ENCODE measurements at regions not wholly inside any gene's neighbourhood (a gene's known extent, or its start where the extent isn't known, plus 50 kb on each side); places are given as distances from the start of the nearest gene placed in this dataset.

- H3K4me2 ChIP-seq: no peak overlapping the region
- H3K36me3 ChIP-seq (replicated peaks; ENCODE audit: insufficient read depth, low read depth): no peaks in the 10 kb centered on the region
- H3K9me3 ChIP-seq (ENCODE audit: low read depth): no peaks in the 10 kb centered on the region
- no peaks in the 10 kb centered on the region for H3K9me2 ChIP-seq (replicated peaks; ENCODE audit: insufficient read depth)
- no peak for DNase-seq (ENCODE audit: low spot score)
- no peaks in the 10 kb centered on the region for H3K27me3 ChIP-seq
- no peak for TF ChIP-seq EZH2 (IDR thresholded peaks at IDR 0.05; ENCODE audit: borderline replicate concordance)
- no peak for TF ChIP-seq EZH2phosphoT487 (IDR thresholded peaks at IDR 0.05; ENCODE audit: low read depth, severe bottlenecking, unreplicated experiment)
- TF ChIP-seq CTCF (IDR thresholded peaks at IDR 0.05; ENCODE audit: poor library complexity): no peak
- no peak overlapping the region for H3K4me3 ChIP-seq
- 75% methylated on average over 3 of the region's 3 CpGs for WGBS (ENCODE audit: low lambda C conversion rate, missing lambda C conversion rate)
- no peaks in the 10 kb centered on the region for H4K20me1 ChIP-seq (ENCODE audit: insufficient read depth, poor library complexity, severe bottlenecking)
- H3K27ac ChIP-seq: no peak overlapping the region
- no peaks in the 10 kb centered on the region for H3K79me2 ChIP-seq
- no peak overlapping the region for H2AFZ ChIP-seq
- no peaks in the 10 kb centered on the region for H3K4me1 ChIP-seq (ENCODE audit: insufficient read depth)
Measured at GRCh38 chr15:96896766-96897165, 566.3 kb downstream of the NR2F2 start.

DNA sequence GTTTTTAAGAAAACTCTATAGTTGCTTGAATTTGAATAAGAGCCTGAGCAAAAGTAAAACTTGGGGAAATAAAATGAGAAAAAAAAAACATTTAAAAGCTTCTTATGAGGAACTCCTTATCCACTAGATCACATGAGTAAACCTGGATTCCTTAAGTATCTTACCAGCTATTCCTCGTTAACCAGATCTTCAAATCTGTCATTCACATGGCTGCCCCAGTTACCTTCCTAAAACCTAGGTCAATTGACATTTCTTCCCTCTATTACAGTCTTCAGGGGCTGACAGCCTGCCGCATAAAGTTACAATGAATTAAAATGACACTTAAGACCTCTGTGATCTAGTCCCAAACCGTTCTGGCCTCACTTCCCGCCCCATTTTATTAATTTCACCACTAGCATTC lies 583.6 kb downstream of the NR2F2 start:
- no peaks in the 10 kb centered on the region for H3K9me2 ChIP-seq (replicated peaks; ENCODE audit: insufficient read depth)
- no peak overlapping the region for H3K4me3 ChIP-seq
- H3K27ac ChIP-seq: no peak overlapping the region
- TF ChIP-seq EZH2 (IDR thresholded peaks at IDR 0.05; ENCODE audit: borderline replicate concordance) (no peak), CTCF (IDR thresholded peaks at IDR 0.05; ENCODE audit: poor library complexity) (no peak), EZH2phosphoT487 (IDR thresholded peaks at IDR 0.05; ENCODE audit: low read depth, severe bottlenecking, unreplicated experiment) (no peak)
- H3K36me3 ChIP-seq (replicated peaks; ENCODE audit: insufficient read depth, low read depth): no peaks in the 10 kb centered on the region
- H3K27me3 ChIP-seq: no peaks in the 10 kb centered on the region
- no peak for DNase-seq (ENCODE audit: low spot score)
- no peaks in the 10 kb centered on the region for H3K79me2 ChIP-seq
- H3K4me2 ChIP-seq: no peak overlapping the region
- H2AFZ ChIP-seq: no peak overlapping the region
- 85% methylated on average over 4 of the region's 4 CpGs for WGBS (ENCODE audit: low lambda C conversion rate, missing lambda C conversion rate)
- H3K4me1 ChIP-seq (ENCODE audit: insufficient read depth): no peaks in the 10 kb centered on the region
- no peaks in the 10 kb centered on the region for H3K9me3 ChIP-seq (ENCODE audit: low read depth)
- H4K20me1 ChIP-seq (ENCODE audit: insufficient read depth, poor library complexity, severe bottlenecking): no peaks in the 10 kb centered on the region

- H3K79me2 ChIP-seq: no peaks in the 10 kb centered on the region
Measured at GRCh38 chr15:96916750-96917149, 586.2 kb downstream of the NR2F2 start.

More at GRCh38 chr15:96916750-96917149, 586.2 kb downstream of the NR2F2 start:
- no peak for DNase-seq (ENCODE audit: low spot score)
- H2AFZ ChIP-seq: no peak overlapping the region
- H3K27ac ChIP-seq: no peak overlapping the region
- no peaks in the 10 kb centered on the region for H3K27me3 ChIP-seq
- H3K4me1 ChIP-seq (ENCODE audit: insufficient read depth): no peaks in the 10 kb centered on the region
- 82% methylated on average over 2 of the region's 2 CpGs for WGBS (ENCODE audit: low lambda C conversion rate, missing lambda C conversion rate)
- H3K9me3 ChIP-seq (ENCODE audit: low read depth): no peaks in the 10 kb centered on the region
- TF ChIP-seq EZH2 (IDR thresholded peaks at IDR 0.05; ENCODE audit: borderline replicate concordance): no peak
- no peak for TF ChIP-seq CTCF (IDR thresholded peaks at IDR 0.05; ENCODE audit: poor library complexity)
- no peak for TF ChIP-seq EZH2phosphoT487 (IDR thresholded peaks at IDR 0.05; ENCODE audit: low read depth, severe bottlenecking, unreplicated experiment)
- H3K4me3 ChIP-seq: no peak overlapping the region
- H4K20me1 ChIP-seq (ENCODE audit: insufficient read depth, poor library complexity, severe bottlenecking): no peaks in the 10 kb centered on the region
- H3K9me2 ChIP-seq (replicated peaks; ENCODE audit: insufficient read depth): no peaks in the 10 kb centered on the region
- H3K36me3 ChIP-seq (replicated peaks; ENCODE audit: insufficient read depth, low read depth): no peaks in the 10 kb centered on the region
- no peak overlapping the region for H3K4me2 ChIP-seq
